ENCODE measurements at regions not wholly inside any gene's neighbourhood (a gene's known extent, or its start where the extent isn't known, plus 50 kb on each side); places are given as distances from the start of the nearest gene placed in this dataset.
A peak's percentile ranks its signal among the peaks of the same experiment; 100 is the strongest.

GRCh38 chr2:236865052-236865451 is 220.6 kb upstream of the COPS8 start:
- CTCF ChIA-PET, result no interaction called here
- Histone ChIP-seq H3K27ac (ENCODE audit: insufficient read depth in 1 of 2, low read depth in 1 of 2, low read length in 2 of 2, poor library complexity in 1 of 2, severe bottlenecking in 2 of 2) (no peak overlapping the region), H3K4me3 (ENCODE audit: control insufficient read depth in 1 of 7, extremely low read depth in 1 of 7, insufficient read depth in 4 of 7, low read depth in 2 of 7, low read length in 6 of 7) (no peak overlapping the region), H3K27me3 (replicated peaks in 2 of 5; ENCODE audit: control insufficient read depth in 4 of 5, insufficient read depth in 5 of 5, low read length in 4 of 5) (peaks cover 0 to 7% (median 2%) of the 10 kb centered on the region in 5 experiments), H3K36me3 (ENCODE audit: control insufficient read depth in 4 of 4, insufficient read depth in 4 of 4, low read length in 3 of 4) (no peaks in the 10 kb centered on the region), H3K4me1 (ENCODE audit: control extremely low read depth in 1 of 4, control insufficient read depth in 4 of 4, insufficient read depth in 4 of 4, low read length in 3 of 4) (peaks cover 0 to 4% (median 0%) of the 10 kb centered on the region in 4 experiments), H3K9me3 (ENCODE audit: control extremely low read depth in 1 of 5, control insufficient read depth in 4 of 5, insufficient read depth in 2 of 5, low read depth in 1 of 5, low read length in 4 of 5) (peaks cover 0 to 14% (median 4%) of the 10 kb centered on the region in 5 experiments)
- WGBS (ENCODE audit: insufficient coverage), result 78% methylated on average over 1 of the region's 2 CpGs
- no peak for DNase-seq
- POLR2A ChIA-PET, result no interaction called here

- 85% methylated on average over 9 of the region's 10 CpGs for WGBS (ENCODE audit: insufficient coverage)
- peak; percentile 1 to 54 (median 42) for DNase-seq
- peaks cover 0 to 14% (median 4%) of the 10 kb centered on the region in 5 experiments for H3K9me3 ChIP-seq (ENCODE audit: control extremely low read depth in 1 of 5, control insufficient read depth in 4 of 5, insufficient read depth in 2 of 5, low read depth in 1 of 5, low read length in 4 of 5)
- H3K36me3 ChIP-seq (ENCODE audit: control insufficient read depth in 4 of 4, insufficient read depth in 4 of 4, low read length in 3 of 4), result no peaks in the 10 kb centered on the region
- ChIA-PET POLR2A (no interaction called here), CTCF (no interaction called here)
- no peak overlapping the region for H3K4me3 ChIP-seq (ENCODE audit: control insufficient read depth in 1 of 7, extremely low read depth in 1 of 7, insufficient read depth in 4 of 7, low read depth in 2 of 7, low read length in 6 of 7)
- H3K27ac ChIP-seq (ENCODE audit: insufficient read depth in 1 of 2, low read depth in 1 of 2, low read length in 2 of 2, poor library complexity in 1 of 2, severe bottlenecking in 2 of 2), result no peak overlapping the region
- peaks cover 2 to 11% (median 5%) of the 10 kb centered on the region in 4 experiments for H3K4me1 ChIP-seq (ENCODE audit: control extremely low read depth in 1 of 4, control insufficient read depth in 4 of 4, insufficient read depth in 4 of 4, low read length in 3 of 4)
- H3K27me3 ChIP-seq (replicated peaks in 2 of 5; ENCODE audit: control insufficient read depth in 4 of 5, insufficient read depth in 5 of 5, low read length in 4 of 5), result peaks cover 0 to 6% (median 3%) of the 10 kb centered on the region in 5 experiments
These were observed 218.9 kb upstream of the COPS8 start for GRCh38 chr2:236866542-236867340.

- POLR2A ChIA-PET, result no interaction called here
- Histone ChIP-seq H3K36me3 (ENCODE audit: control insufficient read depth in 4 of 4, insufficient read depth in 4 of 4, low read length in 3 of 4) (no peaks in the 10 kb centered on the region), H3K4me1 (ENCODE audit: control extremely low read depth in 1 of 4, control insufficient read depth in 4 of 4, insufficient read depth in 4 of 4, low read length in 3 of 4) (peaks cover 3 to 12% (median 8%) of the 10 kb centered on the region in 4 experiments), H3K27ac (ENCODE audit: insufficient read depth in 1 of 2, low read depth in 1 of 2, low read length in 2 of 2, poor library complexity in 1 of 2, severe bottlenecking in 2 of 2) (no peak overlapping the region), H3K4me3 (ENCODE audit: control insufficient read depth in 1 of 7, extremely low read depth in 1 of 7, insufficient read depth in 4 of 7, low read depth in 2 of 7, low read length in 6 of 7) (no peak overlapping the region), H3K9me3 (ENCODE audit: control extremely low read depth in 1 of 5, control insufficient read depth in 4 of 5, insufficient read depth in 2 of 5, low read depth in 1 of 5, low read length in 4 of 5) (peaks cover 0 to 14% (median 4%) of the 10 kb centered on the region in 5 experiments), H3K27me3 (replicated peaks in 2 of 5; ENCODE audit: control insufficient read depth in 4 of 5, insufficient read depth in 5 of 5, low read length in 4 of 5) (peaks cover 0 to 6% (median 3%) of the 10 kb centered on the region in 5 experiments)
- no peak for DNase-seq
- CTCF ChIA-PET, result no interaction called here
- WGBS (ENCODE audit: insufficient coverage), result 89% methylated on average over 9 of the region's 12 CpGs
These were observed 218.0 kb upstream of the COPS8 start for GRCh38 chr2:236867441-236868260.

GRCh38 chr2:236870370-236870769 is 215.3 kb upstream of the COPS8 start:
- H3K27ac ChIP-seq (ENCODE audit: insufficient read depth in 1 of 2, low read depth in 1 of 2, low read length in 2 of 2, poor library complexity in 1 of 2, severe bottlenecking in 2 of 2), result no peak overlapping the region
- DNase-seq, result no peak
- no peaks in the 10 kb centered on the region for H3K36me3 ChIP-seq (ENCODE audit: control insufficient read depth in 4 of 4, insufficient read depth in 4 of 4, low read length in 3 of 4)
- peaks cover 0 to 20% (median 9%) of the 10 kb centered on the region in 5 experiments for H3K27me3 ChIP-seq (replicated peaks in 2 of 5; ENCODE audit: control insufficient read depth in 4 of 5, insufficient read depth in 5 of 5, low read length in 4 of 5)
- CTCF ChIA-PET, result no interaction called here
- WGBS (ENCODE audit: insufficient coverage), result 70% methylated on average over 3 of the region's 4 CpGs
- no peak overlapping the region for H3K4me3 ChIP-seq (ENCODE audit: control insufficient read depth in 1 of 7, extremely low read depth in 1 of 7, insufficient read depth in 4 of 7, low read depth in 2 of 7, low read length in 6 of 7)
- H3K4me1 ChIP-seq (ENCODE audit: control extremely low read depth in 1 of 4, control insufficient read depth in 4 of 4, insufficient read depth in 4 of 4, low read length in 3 of 4), result peaks cover 6 to 12% (median 9%) of the 10 kb centered on the region in 4 experiments
- H3K9me3 ChIP-seq (ENCODE audit: control extremely low read depth in 1 of 5, control insufficient read depth in 4 of 5, insufficient read depth in 2 of 5, low read depth in 1 of 5, low read length in 4 of 5), result peaks cover 0 to 6% (median 0%) of the 10 kb centered on the region in 5 experiments
- POLR2A ChIA-PET, result interaction anchor here (0.7 kb wide), 1 partner anchor 386 kb away, joined by 3 read pairs; no protein-coding TSS in a partner anchor

GRCh38 chr2:236871500-236872001 is 214.1 kb upstream of the COPS8 start:
- no peak overlapping the region for H3K27ac ChIP-seq (ENCODE audit: insufficient read depth in 1 of 2, low read depth in 1 of 2, low read length in 2 of 2, poor library complexity in 1 of 2, severe bottlenecking in 2 of 2)

GRCh38 chr2:236872015-236872414 is 213.7 kb upstream of the COPS8 start:
- Histone ChIP-seq H3K27ac (ENCODE audit: insufficient read depth in 1 of 2, low read depth in 1 of 2, low read length in 2 of 2, poor library complexity in 1 of 2, severe bottlenecking in 2 of 2) (no peak overlapping the region), H3K4me3 (ENCODE audit: control insufficient read depth in 1 of 7, extremely low read depth in 1 of 7, insufficient read depth in 4 of 7, low read depth in 2 of 7, low read length in 6 of 7) (no peak overlapping the region), H3K9me3 (ENCODE audit: control extremely low read depth in 1 of 5, control insufficient read depth in 4 of 5, insufficient read depth in 2 of 5, low read depth in 1 of 5, low read length in 4 of 5) (peaks cover 0 to 1% (median 0%) of the 10 kb centered on the region in 5 experiments), H3K27me3 (replicated peaks in 2 of 5; ENCODE audit: control insufficient read depth in 4 of 5, insufficient read depth in 5 of 5, low read length in 4 of 5) (peaks cover 0 to 29% (median 12%) of the 10 kb centered on the region in 5 experiments), H3K4me1 (ENCODE audit: control extremely low read depth in 1 of 4, control insufficient read depth in 4 of 4, insufficient read depth in 4 of 4, low read length in 3 of 4) (peaks cover 6 to 10% (median 8%) of the 10 kb centered on the region in 4 experiments), H3K36me3 (ENCODE audit: control insufficient read depth in 4 of 4, insufficient read depth in 4 of 4, low read length in 3 of 4) (no peaks in the 10 kb centered on the region)
- 96% methylated on average over 4 of the region's 4 CpGs for WGBS (ENCODE audit: insufficient coverage)
- DNase-seq, result no peak
- ChIA-PET POLR2A (no interaction called here), CTCF (no interaction called here)

More at GRCh38 chr2:236871500-236872001, 214.1 kb upstream of the COPS8 start:
- POLR2A ChIA-PET, result no interaction called here
- Histone ChIP-seq H3K4me1 (ENCODE audit: control extremely low read depth in 1 of 4, control insufficient read depth in 4 of 4, insufficient read depth in 4 of 4, low read length in 3 of 4) (peaks cover 6 to 12% (median 9%) of the 10 kb centered on the region in 4 experiments), H3K9me3 (ENCODE audit: control extremely low read depth in 1 of 5, control insufficient read depth in 4 of 5, insufficient read depth in 2 of 5, low read depth in 1 of 5, low read length in 4 of 5) (peaks cover 0 to 2% (median 0%) of the 10 kb centered on the region in 5 experiments), H3K27me3 (replicated peaks in 2 of 5; ENCODE audit: control insufficient read depth in 4 of 5, insufficient read depth in 5 of 5, low read length in 4 of 5) (peaks cover 0 to 29% (median 12%) of the 10 kb centered on the region in 5 experiments), H3K36me3 (ENCODE audit: control insufficient read depth in 4 of 4, insufficient read depth in 4 of 4, low read length in 3 of 4) (no peaks in the 10 kb centered on the region), H3K4me3 (ENCODE audit: control insufficient read depth in 1 of 7, extremely low read depth in 1 of 7, insufficient read depth in 4 of 7, low read depth in 2 of 7, low read length in 6 of 7) (peak overlapping the region in 1 of 7 experiments; percentile 30)
- CTCF ChIA-PET, result no interaction called here
- WGBS (ENCODE audit: insufficient coverage), result 7% methylated on average over 4 of the region's 6 CpGs
- peak; percentile 52 to 83 (median 81) for DNase-seq
